Left kidney (tissue), 1 donor: ENCODE measurements at regions not wholly inside any gene's neighbourhood (a gene's known extent, or its start where the extent isn't known, plus 50 kb on each side); places are given as distances from the start of the nearest gene placed in this dataset.

Experiments used
- DNase-seq: peaks from one replicate; pipeline ENCODE4 v3.0.0-alpha.2; 2013

DNA sequence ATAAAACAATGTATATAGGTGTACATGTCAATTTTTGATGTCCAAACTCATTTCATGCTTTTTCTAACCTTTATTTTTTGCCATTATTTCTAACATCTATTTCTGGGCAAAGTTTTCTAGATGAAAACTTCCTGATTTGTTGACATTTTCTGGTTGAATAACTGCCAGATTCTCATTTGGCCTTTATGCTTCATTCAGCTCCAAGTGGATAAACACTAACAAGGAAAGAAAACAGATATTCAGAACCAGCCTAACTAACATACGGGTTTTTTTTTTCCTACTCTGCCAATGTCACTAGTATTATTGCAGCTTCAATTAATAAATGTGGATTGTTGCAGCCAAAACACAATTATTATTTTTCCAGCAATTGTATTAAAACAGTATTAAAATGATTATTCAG, 50.9 kb upstream of the RAP1GDS1 start:
- no peak for DNase-seq

DNA sequence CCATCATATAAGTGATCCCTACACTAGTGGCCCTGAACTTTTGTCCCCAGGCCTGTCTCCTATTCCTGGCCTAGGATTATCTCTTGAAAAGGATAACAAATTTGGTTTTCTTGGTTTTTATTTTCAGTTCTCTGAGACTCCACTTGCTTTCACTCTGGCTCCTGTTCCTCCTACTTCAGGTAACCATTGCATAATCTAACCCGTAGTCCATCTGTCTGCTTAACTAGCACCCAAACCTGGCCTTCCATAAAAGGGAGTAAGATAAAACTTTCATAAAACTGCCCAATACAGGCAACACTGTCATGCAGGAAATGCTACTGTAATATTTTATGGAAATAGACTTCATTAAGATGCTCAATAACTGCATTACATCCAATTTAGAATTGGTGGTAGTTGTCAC, 52.1 kb upstream of the RAP1GDS1 start:
- no peak for DNase-seq

DNA sequence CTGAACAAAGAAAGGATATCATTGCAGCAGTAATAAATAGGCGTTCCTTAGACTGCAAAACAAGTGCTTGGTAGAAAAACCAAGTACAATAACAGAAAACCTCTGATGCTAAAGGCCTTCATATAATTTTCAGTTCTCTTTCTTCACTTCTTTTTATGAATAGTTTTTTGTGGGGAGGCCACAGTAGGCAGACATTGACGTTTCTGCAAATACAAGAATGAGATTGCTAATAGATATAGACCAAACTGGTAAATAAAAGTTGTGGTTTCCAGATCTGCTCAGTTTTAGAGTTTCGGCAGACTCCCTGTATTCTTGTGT, 57.0 kb upstream of the RAP1GDS1 start:
- DNase-seq = no peak

DNA sequence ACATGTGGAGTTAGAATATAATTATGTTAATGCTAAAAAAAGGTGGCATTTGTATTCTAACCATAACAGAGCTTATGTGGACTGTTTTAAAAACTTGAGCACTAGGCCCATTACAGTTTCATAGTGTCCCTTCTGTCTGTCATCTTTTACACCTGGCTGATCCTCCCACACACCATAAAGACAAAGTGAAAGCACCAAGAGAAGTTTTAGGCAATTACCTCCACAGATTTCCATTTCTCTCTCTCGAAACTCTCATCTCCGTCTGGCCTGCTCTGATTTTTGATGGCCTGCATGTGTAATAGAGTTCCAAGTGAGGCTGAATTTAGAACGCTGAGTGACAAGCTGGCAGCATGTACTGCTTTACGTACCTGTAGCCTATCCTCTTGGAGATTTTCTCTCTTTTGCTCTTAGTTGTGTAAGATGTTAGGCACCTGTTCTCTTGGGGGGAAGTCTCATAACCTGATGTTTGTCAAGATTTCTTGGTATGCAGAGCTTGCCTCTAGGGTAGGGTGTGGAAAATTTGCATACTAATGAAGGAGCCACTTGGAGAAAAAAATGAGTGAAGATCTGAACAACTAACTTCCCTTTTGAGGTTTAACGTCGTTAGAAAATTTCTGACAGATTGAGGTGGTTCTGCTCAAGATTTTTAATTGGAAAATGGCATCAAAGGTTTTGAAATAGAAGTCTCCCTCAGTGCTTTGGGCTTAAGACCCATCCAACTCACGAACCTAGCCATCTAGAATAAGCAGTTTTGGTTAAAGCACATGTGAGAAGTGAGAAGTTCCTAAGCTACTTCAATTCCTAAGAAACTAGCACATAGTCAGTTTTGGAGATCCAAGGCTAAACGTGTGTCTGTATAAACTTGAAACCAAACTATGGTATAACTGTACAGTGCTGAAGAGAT, 57.6 kb upstream of the RAP1GDS1 start:
- peak; percentile 0 for DNase-seq

DNA sequence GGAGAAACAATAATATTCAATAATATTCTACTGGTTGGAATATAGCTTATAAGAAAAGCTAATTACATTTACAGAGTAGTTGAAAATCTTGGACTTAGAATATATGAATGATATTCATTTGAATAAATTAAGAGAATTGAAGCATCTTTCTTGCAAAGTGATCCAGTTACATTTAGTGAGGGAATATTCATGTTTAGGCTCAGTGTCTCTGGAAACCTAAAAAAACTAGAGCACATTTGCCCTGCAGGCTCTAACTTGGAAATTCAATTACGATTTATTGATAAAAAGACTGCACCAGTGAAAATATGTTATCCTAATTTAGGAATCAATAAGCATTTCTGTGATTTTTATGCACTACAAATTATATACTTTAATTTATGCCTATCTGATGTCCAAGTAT, 58.3 kb upstream of the RAP1GDS1 start:
- DNase-seq = no peak

DNA sequence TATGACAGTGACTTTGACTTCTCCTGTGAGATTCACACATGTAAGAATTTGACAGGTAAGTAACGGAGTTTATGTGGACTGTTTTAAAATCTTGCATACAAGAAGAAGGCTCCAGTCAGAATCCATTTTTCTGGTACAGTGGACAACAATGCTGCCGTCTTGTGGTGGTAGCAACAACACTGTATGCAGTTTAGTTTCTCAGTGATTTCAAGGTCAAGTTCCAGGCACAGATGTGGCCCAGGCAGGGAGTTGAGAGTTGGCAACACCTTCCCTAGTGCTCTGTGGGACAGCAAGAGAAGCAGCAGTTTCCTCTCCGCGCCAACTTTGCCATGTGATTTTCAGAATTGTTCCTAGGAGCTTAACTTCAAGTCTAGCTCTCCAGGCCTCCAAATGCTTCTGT, 56.0 kb upstream of the STPG2 start:
- DNase-seq = no peak

DNA sequence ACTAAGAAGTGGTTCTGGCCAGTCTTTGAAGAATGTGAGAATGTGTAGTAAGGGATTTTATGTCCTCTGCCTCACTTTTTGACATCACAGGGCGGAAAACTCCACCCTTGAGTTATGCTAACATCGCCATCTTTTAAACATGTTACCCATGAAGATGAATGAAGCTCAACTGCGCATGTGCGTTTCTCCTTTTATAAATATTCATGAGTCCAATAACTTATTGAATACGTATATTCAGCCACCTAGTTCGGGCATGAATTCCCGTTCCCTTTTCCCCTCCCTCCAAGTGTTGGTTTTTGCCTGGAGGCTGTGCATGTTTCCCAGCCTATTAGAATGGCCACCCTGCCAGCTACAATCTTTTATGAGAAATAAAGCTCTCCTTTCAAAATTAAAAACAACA, 51.7 kb upstream of the STPG2 start:
- no peak for DNase-seq

DNA sequence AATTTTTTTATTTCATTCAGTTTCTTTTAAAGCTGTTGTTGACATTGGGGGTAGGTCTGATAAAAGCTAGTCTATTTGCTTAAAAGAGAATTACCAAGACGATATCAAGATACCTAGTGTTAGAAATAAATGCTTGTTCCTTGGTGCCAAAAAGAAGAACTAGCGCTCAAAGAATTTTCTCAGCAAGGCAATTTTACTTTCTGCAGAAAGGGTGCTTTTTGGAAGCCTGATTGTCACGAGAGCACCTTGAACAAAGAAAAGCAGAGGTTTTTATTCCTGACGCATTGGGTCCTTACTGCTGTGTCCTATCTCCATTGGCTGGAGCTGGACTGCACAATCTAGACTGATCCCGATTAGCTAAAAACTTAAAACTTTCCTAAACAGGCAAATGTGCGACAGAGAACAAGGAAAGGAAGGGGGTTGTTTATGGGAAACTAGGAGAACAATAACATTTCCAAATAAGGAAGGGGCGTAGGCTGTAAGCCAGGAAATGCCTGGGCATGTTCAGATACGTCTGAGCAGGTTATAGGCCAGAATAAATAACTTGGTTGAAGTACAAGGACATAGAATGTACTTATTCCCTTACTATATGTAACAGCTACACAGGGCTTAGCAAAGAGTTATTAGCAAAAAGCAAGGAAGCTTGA, 50.3 kb upstream of the STPG2 start:
- no peak for DNase-seq
